GM13976 (cell line): ENCODE measurements at regions not wholly inside any gene's neighbourhood (a gene's known extent, or its start where the extent isn't known, plus 50 kb on each side); places are given as distances from the start of the nearest gene placed in this dataset.

Experiments used
- DNase-seq: peaks from one replicate; pipeline ENCODE4 v3.0.0; 2012; ENCODE audit warnings: low spot score
- in situ Hi-C: fragments of 300-500 bp; cut with MboI; formaldehyde crosslinking; loops from one replicate; pipeline ENCODE4 v1.12.0; 2022; ENCODE audit warnings: low sequenced_read_pairs, mixed read lengths, inconsistent platforms; ENCODE audit not compliant: unreplicated experiment
- TF ChIP-seq, protein P1 (sequence below): IDR thresholded peaks from 2 replicates; pipeline ENCODE4 v1.5.1; 2012; ENCODE audit warnings: borderline replicate concordance, mild to moderate bottlenecking; ENCODE audit not compliant: insufficient read depth; ENCODE audit errors: extremely low read depth, missing control alignments, control extremely low read depth

DNA sequence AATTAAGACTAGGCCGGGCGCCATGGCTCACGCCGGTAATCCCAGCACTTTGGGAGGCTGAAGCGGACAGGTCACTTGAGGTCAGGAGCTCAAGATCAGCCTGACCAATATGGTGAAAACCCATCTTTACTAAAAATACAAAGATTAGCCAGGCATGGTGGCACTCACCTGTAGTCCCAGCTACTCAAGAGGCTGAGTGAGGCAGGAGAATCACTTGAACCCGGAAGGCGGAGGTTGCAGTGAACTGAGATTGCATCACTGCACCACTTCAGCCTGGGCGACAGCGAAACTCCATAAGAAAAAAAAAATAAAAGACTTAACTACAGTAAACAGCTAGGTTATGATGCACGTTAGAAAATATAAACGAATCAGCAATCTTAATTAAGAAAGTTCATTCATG lies 216.0 kb upstream of the TEX13C start:
- in situ Hi-C loops = no loop called here
- no peak for DNase-seq
- TF ChIP-seq, protein P1, sequence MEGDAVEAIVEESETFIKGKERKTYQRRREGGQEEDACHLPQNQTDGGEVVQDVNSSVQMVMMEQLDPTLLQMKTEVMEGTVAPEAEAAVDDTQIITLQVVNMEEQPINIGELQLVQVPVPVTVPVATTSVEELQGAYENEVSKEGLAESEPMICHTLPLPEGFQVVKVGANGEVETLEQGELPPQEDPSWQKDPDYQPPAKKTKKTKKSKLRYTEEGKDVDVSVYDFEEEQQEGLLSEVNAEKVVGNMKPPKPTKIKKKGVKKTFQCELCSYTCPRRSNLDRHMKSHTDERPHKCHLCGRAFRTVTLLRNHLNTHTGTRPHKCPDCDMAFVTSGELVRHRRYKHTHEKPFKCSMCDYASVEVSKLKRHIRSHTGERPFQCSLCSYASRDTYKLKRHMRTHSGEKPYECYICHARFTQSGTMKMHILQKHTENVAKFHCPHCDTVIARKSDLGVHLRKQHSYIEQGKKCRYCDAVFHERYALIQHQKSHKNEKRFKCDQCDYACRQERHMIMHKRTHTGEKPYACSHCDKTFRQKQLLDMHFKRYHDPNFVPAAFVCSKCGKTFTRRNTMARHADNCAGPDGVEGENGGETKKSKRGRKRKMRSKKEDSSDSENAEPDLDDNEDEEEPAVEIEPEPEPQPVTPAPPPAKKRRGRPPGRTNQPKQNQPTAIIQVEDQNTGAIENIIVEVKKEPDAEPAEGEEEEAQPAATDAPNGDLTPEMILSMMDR = no peak

GRCh38 chrX:125108921-125109320 lies 210.8 kb upstream of the TEX13C start:
- in situ Hi-C loops = no loop called here
- TF ChIP-seq, protein P1 = no peak
- DNase-seq = no peak

- no peak for DNase-seq
- TF ChIP-seq, protein P1 = peak; percentile 22
- in situ Hi-C loops = no loop called here
Observed at GRCh38 chrX:125131164-125131563, 188.5 kb upstream of the TEX13C start.

- in situ Hi-C loops = no loop called here
- no peak for DNase-seq
- TF ChIP-seq, protein P1 = peak; percentile 38
Observed at GRCh38 chrX:125132274-125132673, 187.4 kb upstream of the TEX13C start.

- in situ Hi-C loops = no loop called here
- TF ChIP-seq, protein P1 = no peak
- no peak for DNase-seq
Observed at GRCh38 chrX:125137521-125137920, 182.2 kb upstream of the TEX13C start.

DNA sequence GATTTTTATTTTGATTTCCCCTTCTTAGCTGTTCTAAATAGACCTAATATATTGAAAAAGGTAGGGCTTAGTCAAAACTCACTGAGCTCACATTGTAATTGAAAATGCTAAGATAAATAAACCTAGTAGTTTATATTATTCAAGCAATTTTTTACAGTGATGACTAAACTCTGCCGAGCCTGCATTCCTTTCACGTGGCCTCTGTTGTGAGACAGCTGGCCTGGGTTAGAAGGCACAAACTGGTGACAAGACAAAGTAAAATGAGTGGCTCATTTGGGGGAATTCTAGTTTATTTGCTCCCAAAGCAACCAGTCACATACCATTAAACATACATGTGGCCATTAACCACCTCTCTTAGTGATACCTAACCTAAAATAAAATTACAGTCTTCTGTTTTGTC lies 169.4 kb upstream of the TEX13C start:
- TF ChIP-seq, protein P1 = no peak
- in situ Hi-C loops = no loop called here
- no peak for DNase-seq

DNA sequence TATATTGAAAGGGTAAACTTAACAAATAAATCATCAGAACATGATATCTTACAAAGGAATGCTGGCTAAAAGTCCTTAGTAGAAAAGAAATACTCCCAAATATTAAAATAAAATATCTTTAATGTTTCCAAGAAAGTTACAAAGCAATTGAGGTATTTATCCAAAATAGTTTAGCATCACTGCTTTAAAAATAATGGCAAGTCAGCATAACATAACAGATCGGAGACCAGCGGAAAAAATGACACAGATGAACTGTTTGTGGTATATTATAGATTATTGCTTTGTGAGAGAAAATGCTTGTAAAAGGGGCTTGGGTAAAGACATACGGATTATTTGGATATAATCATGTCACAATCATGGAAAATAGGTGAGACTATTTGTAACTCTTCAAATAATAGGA lies 168.5 kb upstream of the TEX13C start:
- TF ChIP-seq, protein P1 = no peak
- in situ Hi-C loops = no loop called here
- no peak for DNase-seq
